IMR-90 (cell line): ENCODE measurements at regions not wholly inside any gene's neighbourhood (a gene's known extent, or its start where the extent isn't known, plus 50 kb on each side); places are given as distances from the start of the nearest gene placed in this dataset.
"Not testable (repeated sequence)": the region's sequence is repeated elsewhere in the genome, so short reads cannot be mapped to it uniquely, and the experiment has no call there.

Experiments
- ATAC-seq: fragments of 200-7000 bp; cut with Tn5 transposase; 2 replicates; pipeline ENCODE4 v1.9.1; 2020; ENCODE audit warnings: low read depth, mild to moderate bottlenecking, moderate library complexity
- BruUV-seq: library from RNA; stranded (reverse); fragments of 400-500 nt; replicated peaks from 2 replicates; lab custom pipeline; 2021; lab: Mats Ljungman, UMichigan
- CTCF ChIA-PET: fragments of 300-600 bp; formaldehyde crosslinking; extraction: SDS; loops from one replicate; lab custom pipeline; 2021; ENCODE audit warnings: antibody characterized with exemption; lab: Yijun Ruan, JAX
- POLR2A ChIA-PET: fragments of 300-600 bp; sonication (Branson Sonifier 250); formaldehyde crosslinking; loops from one replicate; lab custom pipeline; 2022; ENCODE audit warnings: antibody characterized with exemption; ENCODE audit not compliant: unreplicated experiment; lab: Charles Lee
- DNase-seq: peaks from one replicate; pipeline ENCODE4 v3.0.0; 2013
- H2AFZ ChIP-seq: replicated peaks from 2 replicates; pipeline ENCODE3; 2013; ENCODE audit warnings: low read length, mild to moderate bottlenecking; ENCODE audit not compliant: poor library complexity
- H2AK5ac ChIP-seq: 2 replicates; pipeline ENCODE4 v1.6.1; 2013; ENCODE audit warnings: low read depth, low read length, inconsistent platforms
- H2AK9ac ChIP-seq: replicated peaks from 2 replicates; pipeline ENCODE3; 2013; ENCODE audit warnings: mild to moderate bottlenecking, low read depth, low read length, moderate library complexity; ENCODE audit not compliant: poor library complexity
- H2BK120ac ChIP-seq: 2 replicates; pipeline ENCODE4 v1.6.1; 2013; ENCODE audit warnings: low read depth, low read length, inconsistent platforms
- H2BK15ac ChIP-seq: 3 replicates; pipeline ENCODE4 v1.6.1; 2013; ENCODE audit warnings: low read depth, low read length, inconsistent platforms
- H2BK20ac ChIP-seq: 2 replicates; pipeline ENCODE4 v1.6.1; 2013; ENCODE audit warnings: low read depth, mild to moderate bottlenecking, inconsistent platforms, low read length, moderate library complexity
- H2BK5ac ChIP-seq: 2 replicates; pipeline ENCODE4 v1.6.1; 2013; ENCODE audit warnings: mild to moderate bottlenecking, low read depth, low read length, inconsistent platforms; ENCODE audit not compliant: poor library complexity, severe bottlenecking
- H3K14ac ChIP-seq: replicated peaks from 2 replicates; pipeline ENCODE4 v1.6.1; 2013; ENCODE audit warnings: low read depth, low read length, inconsistent platforms
- H3K18ac ChIP-seq: 2 replicates; pipeline ENCODE4 v1.6.1; 2013; ENCODE audit warnings: low read depth, low read length, control low read depth
- H3K23ac ChIP-seq: 2 replicates; pipeline ENCODE4 v1.6.1; 2013; ENCODE audit warnings: low read depth, low read length, inconsistent platforms
- H3K27ac ChIP-seq: 2 replicates; pipeline ENCODE4 v1.5.1; 2013; ENCODE audit warnings: mild to moderate bottlenecking, control low read depth, low read length; ENCODE audit not compliant: insufficient read depth
- H3K27me3 ChIP-seq: 2 replicates; pipeline ENCODE4 v1.6.1; 2013; ENCODE audit warnings: low read length; ENCODE audit not compliant: control insufficient read depth, insufficient read depth
- H3K36me3 ChIP-seq: 2 replicates; pipeline ENCODE4 v1.6.1; 2013; ENCODE audit warnings: low read length, mixed read lengths; ENCODE audit not compliant: control insufficient read depth, insufficient read depth
- H3K4ac ChIP-seq: 2 replicates; pipeline ENCODE4 v1.6.1; 2013; ENCODE audit warnings: low read depth, low read length, inconsistent platforms
- H3K4me1 ChIP-seq: 2 replicates; pipeline ENCODE4 v1.6.1; 2013; ENCODE audit warnings: low read length, mixed read lengths; ENCODE audit not compliant: control insufficient read depth, insufficient read depth
- H3K4me2 ChIP-seq: 2 replicates; pipeline ENCODE4 v1.6.1; 2013; ENCODE audit warnings: low read depth, mild to moderate bottlenecking, control low read depth, low read length, moderate library complexity
- H3K4me3 ChIP-seq: 2 replicates; pipeline ENCODE4 v1.5.1; 2013; ENCODE audit warnings: low read depth, mild to moderate bottlenecking, control low read depth, low read length, moderate library complexity; ENCODE audit not compliant: insufficient read depth
- H3K56ac ChIP-seq: 2 replicates; pipeline ENCODE4 v1.6.1; 2013; ENCODE audit warnings: low read length, inconsistent platforms; ENCODE audit not compliant: insufficient read depth; ENCODE audit errors: extremely low read depth
- H3K79me1 ChIP-seq, 2 experiments: 2 replicates each; pipeline ENCODE4 v1.6.1; 2013; ENCODE audit warnings: low read length in 2 of 2, inconsistent platforms in 1 of 2, low read depth in 1 of 2
- H3K9ac ChIP-seq: 2 replicates; pipeline ENCODE4 v1.6.1; 2013; ENCODE audit warnings: low read depth, low read length, control low read depth
- H3K9me1 ChIP-seq: 2 replicates; pipeline ENCODE4 v1.6.1; 2013; ENCODE audit warnings: low read length, inconsistent platforms; ENCODE audit not compliant: insufficient read depth
- H3K9me3 ChIP-seq: 2 replicates; pipeline ENCODE4 v1.6.1; 2013; ENCODE audit warnings: low read length; ENCODE audit not compliant: control insufficient read depth, insufficient read depth
- H4K20me1 ChIP-seq: 2 replicates; pipeline ENCODE4 v1.6.1; 2013; ENCODE audit warnings: low read length, inconsistent platforms; ENCODE audit not compliant: insufficient read depth
- H4K5ac ChIP-seq: 2 replicates; pipeline ENCODE4 v1.6.1; 2013; ENCODE audit warnings: mild to moderate bottlenecking, low read depth, low read length, control low read depth
- H4K8ac ChIP-seq, 2 experiments: 2 replicates each; pipeline ENCODE4 v1.6.1; 2013; ENCODE audit warnings: low read depth in 2 of 2, low read length in 2 of 2, control low read depth in 1 of 2, inconsistent platforms in 1 of 2
- H4K91ac ChIP-seq: 2 replicates; pipeline ENCODE4 v1.6.1; 2013; ENCODE audit warnings: low read depth, low read length, inconsistent platforms; ENCODE audit not compliant: insufficient read depth
- WGBS, 2 experiments: methylation state at CpG; one replicate each; pipeline versions ENCODE4 v1.1.5 to v1.1.7; 2013; ENCODE audit warnings: missing lambda C conversion rate in 2 of 2; ENCODE audit not compliant: insufficient read length in 1 of 2; ENCODE audit errors: extremely low coverage in 2 of 2; 5-methylcytosine and 5-hydroxymethylcytosine counted together
- dilution Hi-C: fragments of 300-500 bp; cut with HindIII; formaldehyde crosslinking; loops from one replicate; pipeline ENCODE4 v1.14.3; 2018; ENCODE audit warnings: low sequenced_read_pairs; ENCODE audit not compliant: unreplicated experiment
- in situ Hi-C: fragments of 300-500 bp; cut with MboI; formaldehyde crosslinking; loops from 3 replicates; pipeline ENCODE4 v1.14.3; 2019; ENCODE audit warnings: low sequenced_read_pairs, inconsistent platforms, mixed read lengths
- intact Hi-C: fragments of 100-400 bp; cut with micrococcal nuclease; formaldehyde crosslinking; loops from 2 replicates; pipeline ENCODE4 v1.10.0; 2022

DNA sequence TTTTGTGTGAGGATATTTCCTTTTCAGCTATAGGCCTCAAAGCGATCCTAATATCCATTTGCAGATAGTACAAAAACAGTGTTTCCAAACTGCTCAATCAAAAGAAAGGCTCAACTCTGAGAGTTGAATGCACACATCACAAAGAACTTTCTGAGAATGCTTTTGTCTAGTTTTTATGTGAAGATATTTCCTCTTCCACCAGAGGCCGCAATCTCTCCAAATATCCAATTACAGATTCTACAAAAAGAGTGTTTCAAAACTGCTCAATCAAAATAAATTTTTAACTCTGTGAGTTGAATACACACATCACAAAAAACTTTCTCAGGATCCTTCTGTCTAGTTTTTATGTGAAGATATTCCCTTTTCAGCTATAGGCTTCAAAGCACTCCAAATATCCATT, 648.0 kb upstream of the ALG10B start:
- H3K4me1 ChIP-seq, H4K20me1 ChIP-seq, H3K9me3 ChIP-seq, H3K56ac ChIP-seq, H2BK15ac ChIP-seq, H3K14ac ChIP-seq, H3K79me1 ChIP-seq, CTCF ChIA-PET, H4K5ac ChIP-seq, H3K27me3 ChIP-seq, H2BK20ac ChIP-seq, H3K27ac ChIP-seq, H4K91ac ChIP-seq, intact Hi-C loops, DNase-seq, H3K36me3 ChIP-seq, dilution Hi-C loops, H2AK5ac ChIP-seq, POLR2A ChIA-PET, H2AFZ ChIP-seq, H3K18ac ChIP-seq, ATAC-seq, BruUV-seq, H3K4me2 ChIP-seq, H3K4me3 ChIP-seq, H4K8ac ChIP-seq, H2AK9ac ChIP-seq, H2BK5ac ChIP-seq, H3K4ac ChIP-seq, H3K23ac ChIP-seq, H3K9me1 ChIP-seq, H2BK120ac ChIP-seq, H3K9ac ChIP-seq: not testable (repeated sequence)
- WGBS, 2 experiments, result no CpG with 5 or more reads among the region's 2 CpGs
- in situ Hi-C loops, result loop anchor here (25.0 kb wide), 1 partner anchor 94 kb away; no protein-coding TSS in a partner anchor
